Fibroblast of lung (primary cell): ENCODE measurements at regions not wholly inside any gene's neighbourhood (a gene's known extent, or its start where the extent isn't known, plus 50 kb on each side); places are given as distances from the start of the nearest gene placed in this dataset.
A peak's percentile ranks its signal among the peaks of the same experiment; 100 is the strongest.

Source experiments
- DNase-seq, 2 donors: peaks; one replicate each; pipeline versions ENCODE4 v3.0.0 to v3.0.0-alpha.2; 2010; ENCODE audit warnings: low read depth in 2 of 2
- H2AFZ ChIP-seq: 2 replicates; pipeline ENCODE4 v1.5.1; 2012; ENCODE audit warnings: low read length, control low read depth, inconsistent platforms
- H3K27ac ChIP-seq: 2 replicates; pipeline ENCODE4 v1.5.1; 2011; ENCODE audit warnings: low read length, control low read depth; ENCODE audit not compliant: insufficient read depth
- H3K27me3 ChIP-seq: 2 replicates; pipeline ENCODE4 v1.5.1; 2011; ENCODE audit warnings: mild to moderate bottlenecking, low read length; ENCODE audit not compliant: control insufficient read depth, insufficient read depth
- H3K36me3 ChIP-seq: 2 replicates; pipeline ENCODE4 v1.5.1; 2011; ENCODE audit warnings: low read length; ENCODE audit not compliant: control insufficient read depth, insufficient read depth
- H3K4me1 ChIP-seq: 2 replicates; pipeline ENCODE4 v1.5.1; 2011; ENCODE audit warnings: low read length; ENCODE audit not compliant: control insufficient read depth, insufficient read depth; ENCODE audit errors: extremely low read depth
- H3K4me2 ChIP-seq: 2 replicates; pipeline ENCODE4 v1.5.1; 2011; ENCODE audit warnings: low read length, control low read depth; ENCODE audit not compliant: insufficient read depth; ENCODE audit errors: extremely low read depth
- H3K4me3 ChIP-seq, 4 experiments: fragments of 200-600 bp in 1 of 4; sonication (generic) in 1 of 4; replicated peaks in 1 of 4; 2 replicates each; pipeline ENCODE4 v1.5.1; 2011 to 2016; ENCODE audit warnings: low read length in 4 of 4, low read depth in 3 of 4, mild to moderate bottlenecking in 3 of 4, control low read depth in 2 of 4, inconsistent platforms in 1 of 4, mixed read lengths in 1 of 4; ENCODE audit not compliant: insufficient read depth in 1 of 4; ENCODE audit errors: control extremely low read depth in 1 of 4
- H3K79me2 ChIP-seq: 2 replicates; pipeline ENCODE4 v1.5.1; 2012; ENCODE audit warnings: mild to moderate bottlenecking, low read length, inconsistent platforms; ENCODE audit not compliant: control insufficient read depth, insufficient read depth
- H3K9ac ChIP-seq: 2 replicates; pipeline ENCODE4 v1.5.1; 2011; ENCODE audit warnings: mild to moderate bottlenecking, low read length, control low read depth; ENCODE audit not compliant: insufficient read depth
- H3K9me3 ChIP-seq: 2 replicates; pipeline ENCODE4 v1.5.1; 2012; ENCODE audit warnings: low read depth, low read length; ENCODE audit not compliant: control insufficient read depth, insufficient read depth
- H4K20me1 ChIP-seq: 2 replicates; pipeline ENCODE4 v1.5.1; 2011; ENCODE audit warnings: low read length; ENCODE audit not compliant: control insufficient read depth, insufficient read depth; ENCODE audit errors: extremely low read depth
- EZH2 ChIP-seq: IDR thresholded peaks from 2 replicates; pipeline ENCODE4 v1.5.1; 2012; ENCODE audit warnings: low read length, control low read depth, mild to moderate bottlenecking; ENCODE audit errors: missing control alignments
- TF ChIP-seq, protein P1 (sequence below), 2 donors: IDR thresholded peaks in 1 of 2; conservative IDR thresholded peaks in 1 of 2; 1 replicate in 1 of 2; 2 replicates in 1 of 2; pipeline ENCODE4 v1.5.1; 2011 to 2012; ENCODE audit warnings: low read length in 2 of 2, control low read depth in 1 of 2, inconsistent platforms in 1 of 2, low read depth in 1 of 2, mild to moderate bottlenecking in 1 of 2

DNA sequence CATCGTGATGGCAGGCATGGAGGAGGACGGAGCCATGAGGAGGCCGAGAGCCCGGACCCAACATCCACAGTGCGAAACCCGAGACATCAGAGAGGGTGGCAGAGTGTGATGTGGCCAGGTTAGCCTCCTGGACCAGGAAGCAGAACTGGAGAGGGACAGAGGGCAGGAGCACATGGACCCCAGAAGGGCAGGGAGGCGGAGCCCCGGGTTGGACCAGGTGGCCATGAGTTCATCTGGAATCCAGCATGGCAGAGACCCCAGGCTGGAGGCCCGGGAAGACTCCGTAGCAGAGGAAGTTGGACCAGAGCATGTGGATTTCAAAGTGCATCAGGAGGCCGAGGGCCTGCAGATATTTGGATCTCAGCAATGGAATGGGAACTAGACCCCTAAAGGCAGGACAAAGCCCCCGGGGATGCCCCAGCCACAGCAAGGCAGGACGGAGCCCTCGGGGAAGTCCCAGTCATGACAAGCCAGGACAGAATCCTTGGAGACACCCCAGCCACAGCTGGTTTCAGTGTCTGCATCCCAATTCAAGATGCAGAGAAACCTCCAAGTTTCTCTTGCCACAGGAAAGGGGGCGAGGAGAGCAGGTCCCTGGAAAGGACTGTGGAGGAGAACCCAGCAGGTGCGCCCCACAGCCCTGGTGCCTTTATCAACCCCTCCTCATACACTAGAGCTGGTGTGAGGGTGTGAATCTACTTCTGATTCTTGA, 1393.4 kb downstream of the BRD1 start:
- Histone ChIP-seq H4K20me1 (no peaks in the 10 kb centered on the region), H3K9me3 (no peaks in the 10 kb centered on the region), H3K36me3 (no peaks in the 10 kb centered on the region), H3K9ac (no peak overlapping the region), H3K27me3 (no peaks in the 10 kb centered on the region), H3K4me1 (no peaks in the 10 kb centered on the region), H3K27ac (no peak overlapping the region), H3K4me2 (no peak overlapping the region), H3K4me3 (no peak overlapping the region), H3K79me2 (no peaks in the 10 kb centered on the region), H2AFZ (no peak overlapping the region)
- TF ChIP-seq, protein P1, sequence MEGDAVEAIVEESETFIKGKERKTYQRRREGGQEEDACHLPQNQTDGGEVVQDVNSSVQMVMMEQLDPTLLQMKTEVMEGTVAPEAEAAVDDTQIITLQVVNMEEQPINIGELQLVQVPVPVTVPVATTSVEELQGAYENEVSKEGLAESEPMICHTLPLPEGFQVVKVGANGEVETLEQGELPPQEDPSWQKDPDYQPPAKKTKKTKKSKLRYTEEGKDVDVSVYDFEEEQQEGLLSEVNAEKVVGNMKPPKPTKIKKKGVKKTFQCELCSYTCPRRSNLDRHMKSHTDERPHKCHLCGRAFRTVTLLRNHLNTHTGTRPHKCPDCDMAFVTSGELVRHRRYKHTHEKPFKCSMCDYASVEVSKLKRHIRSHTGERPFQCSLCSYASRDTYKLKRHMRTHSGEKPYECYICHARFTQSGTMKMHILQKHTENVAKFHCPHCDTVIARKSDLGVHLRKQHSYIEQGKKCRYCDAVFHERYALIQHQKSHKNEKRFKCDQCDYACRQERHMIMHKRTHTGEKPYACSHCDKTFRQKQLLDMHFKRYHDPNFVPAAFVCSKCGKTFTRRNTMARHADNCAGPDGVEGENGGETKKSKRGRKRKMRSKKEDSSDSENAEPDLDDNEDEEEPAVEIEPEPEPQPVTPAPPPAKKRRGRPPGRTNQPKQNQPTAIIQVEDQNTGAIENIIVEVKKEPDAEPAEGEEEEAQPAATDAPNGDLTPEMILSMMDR (conservative IDR thresholded peaks at IDR 0.05 in 1 of 2, IDR thresholded peaks at IDR 0.05 in 1 of 2; ENCODE audit: low read depth in 1 of 2, low read length in 2 of 2): no peak
- no peak for TF ChIP-seq EZH2
- DNase-seq: no peak

DNA sequence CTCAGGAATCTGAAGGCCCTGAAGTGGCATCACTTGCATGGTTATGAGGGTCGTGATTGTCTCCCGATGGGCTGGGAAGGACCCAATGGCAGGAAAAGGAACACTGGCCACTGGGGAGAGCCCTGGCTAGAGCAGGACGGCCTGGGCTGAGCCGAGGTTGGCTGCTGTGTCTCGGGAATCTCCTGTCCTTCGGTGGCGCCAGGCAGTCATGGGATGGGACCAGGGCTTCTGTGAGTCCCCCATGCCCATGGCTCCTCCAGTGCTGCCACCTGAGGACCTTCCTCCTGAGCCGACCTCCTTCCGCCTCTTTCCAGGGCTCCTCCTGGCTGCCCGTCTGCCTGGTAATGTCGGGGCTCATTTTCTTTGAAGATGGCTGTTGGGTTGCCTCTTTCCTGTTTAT, 1394.0 kb downstream of the BRD1 start:
- Histone ChIP-seq H2AFZ (no peak overlapping the region), H3K79me2 (no peaks in the 10 kb centered on the region), H3K4me2 (no peak overlapping the region), H4K20me1 (no peaks in the 10 kb centered on the region), H3K4me3 (no peak overlapping the region), H3K4me1 (no peaks in the 10 kb centered on the region), H3K27me3 (no peaks in the 10 kb centered on the region), H3K36me3 (no peaks in the 10 kb centered on the region), H3K27ac (no peak overlapping the region), H3K9ac (no peak overlapping the region), H3K9me3 (no peaks in the 10 kb centered on the region)
- no peak for DNase-seq
- TF ChIP-seq, protein P1 (conservative IDR thresholded peaks at IDR 0.05 in 1 of 2, IDR thresholded peaks at IDR 0.05 in 1 of 2; ENCODE audit: low read depth in 1 of 2, low read length in 2 of 2): no peak
- no peak for TF ChIP-seq EZH2

DNA sequence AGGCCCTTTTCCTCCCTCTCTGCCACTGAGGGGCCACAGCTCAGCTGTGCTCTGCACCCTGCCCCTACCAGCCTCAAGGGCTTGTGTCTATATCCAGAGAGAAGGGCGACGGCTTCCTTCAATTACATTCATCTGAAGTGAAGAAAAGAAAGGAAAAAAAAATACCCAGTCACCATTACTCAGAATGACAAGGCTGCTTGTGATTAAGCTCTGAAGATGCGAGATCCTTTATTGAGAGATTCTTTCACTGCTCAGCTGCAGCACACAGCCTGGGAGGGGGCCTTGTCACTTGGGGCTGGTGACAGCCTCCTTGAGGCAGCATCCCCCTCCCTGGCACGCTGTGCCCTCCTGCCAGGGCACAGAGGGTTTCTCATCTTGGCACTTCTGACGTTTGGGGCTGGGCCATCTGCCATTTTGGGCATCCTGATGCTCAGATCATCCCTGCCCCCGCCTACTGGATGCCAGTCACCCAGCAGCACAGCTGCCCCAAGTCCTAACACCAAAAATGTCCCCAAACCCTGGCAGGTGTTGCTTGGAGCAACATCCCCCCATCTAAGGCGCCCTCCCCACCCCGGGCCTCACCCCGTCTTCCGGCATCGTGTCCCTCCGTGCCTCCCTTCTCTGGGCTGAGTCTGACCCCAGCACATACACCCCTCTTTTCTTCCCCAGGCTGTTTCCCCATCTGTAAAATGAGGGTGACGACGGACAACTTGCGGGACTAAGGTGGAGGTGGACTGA, 1394.7 kb downstream of the BRD1 start:
- Histone ChIP-seq H4K20me1 (no peaks in the 10 kb centered on the region), H3K9me3 (no peaks in the 10 kb centered on the region), H3K36me3 (no peaks in the 10 kb centered on the region), H3K27ac (no peak overlapping the region), H3K79me2 (no peaks in the 10 kb centered on the region), H3K4me1 (no peaks in the 10 kb centered on the region), H3K4me3 (no peak overlapping the region), H3K27me3 (no peaks in the 10 kb centered on the region), H3K4me2 (no peak overlapping the region), H2AFZ (no peak overlapping the region), H3K9ac (no peak overlapping the region)
- peak in 1 of 2 donors; percentile 20 for DNase-seq
- TF ChIP-seq, protein P1 (conservative IDR thresholded peaks at IDR 0.05 in 1 of 2, IDR thresholded peaks at IDR 0.05 in 1 of 2; ENCODE audit: low read depth in 1 of 2, low read length in 2 of 2): no peak
- no peak for TF ChIP-seq EZH2
